ENCODE measurements at regions not wholly inside any gene's neighbourhood (a gene's known extent, or its start where the extent isn't known, plus 50 kb on each side); places are given as distances from the start of the nearest gene placed in this dataset.
"Not testable (repeated sequence)": the region's sequence is repeated elsewhere in the genome, so short reads cannot be mapped to it uniquely, and the experiment has no call there.

DNA sequence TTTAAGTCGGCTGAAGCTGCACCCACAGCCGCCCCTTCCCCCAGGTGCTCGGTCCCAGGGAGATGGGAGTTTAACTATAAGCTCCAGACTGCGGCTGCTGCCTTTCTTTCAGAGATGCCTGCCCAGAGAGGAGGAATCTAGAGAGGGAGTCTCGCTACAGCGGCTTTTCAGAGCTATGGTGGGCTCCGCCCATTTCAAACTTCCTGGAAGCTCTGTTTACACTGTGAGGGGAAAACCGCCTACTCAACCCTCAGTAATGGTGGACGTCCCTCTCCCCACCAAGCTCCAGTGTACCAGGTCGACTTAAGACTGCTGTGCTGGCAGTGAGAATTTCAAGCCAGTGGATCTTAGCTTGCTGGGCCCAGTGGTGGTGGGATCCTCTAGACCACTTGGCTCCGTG is 135.4 kb downstream of the CXCL12 start:
- Histone ChIP-seq H3K27ac (no peak overlapping the region), H3K27me3 (no peaks in the 10 kb centered on the region), H3K4me1 (peaks cover 0 to 7% (median 0%) of the 10 kb centered on the region in 4 donors), H3K4me3 (no peak overlapping the region), H3K9me3 (peaks cover 0 to 5% (median 0%) of the 10 kb centered on the region in 4 donors), H3K36me3 (no peaks in the 10 kb centered on the region)
- 72 to 80% methylated on average over 11 of the region's 11 CpGs for whole genome bisulfite sequencing, 2 donors
- DNase-seq (ENCODE audit: low spot score in 2 of 2), result no peak
- TF ChIP-seq POLR2A (IDR thresholded peaks at IDR 0.05), result no peak
- no peak for TF ChIP-seq EP300 (IDR thresholded peaks at IDR 0.05)
- TF ChIP-seq, protein P1, sequence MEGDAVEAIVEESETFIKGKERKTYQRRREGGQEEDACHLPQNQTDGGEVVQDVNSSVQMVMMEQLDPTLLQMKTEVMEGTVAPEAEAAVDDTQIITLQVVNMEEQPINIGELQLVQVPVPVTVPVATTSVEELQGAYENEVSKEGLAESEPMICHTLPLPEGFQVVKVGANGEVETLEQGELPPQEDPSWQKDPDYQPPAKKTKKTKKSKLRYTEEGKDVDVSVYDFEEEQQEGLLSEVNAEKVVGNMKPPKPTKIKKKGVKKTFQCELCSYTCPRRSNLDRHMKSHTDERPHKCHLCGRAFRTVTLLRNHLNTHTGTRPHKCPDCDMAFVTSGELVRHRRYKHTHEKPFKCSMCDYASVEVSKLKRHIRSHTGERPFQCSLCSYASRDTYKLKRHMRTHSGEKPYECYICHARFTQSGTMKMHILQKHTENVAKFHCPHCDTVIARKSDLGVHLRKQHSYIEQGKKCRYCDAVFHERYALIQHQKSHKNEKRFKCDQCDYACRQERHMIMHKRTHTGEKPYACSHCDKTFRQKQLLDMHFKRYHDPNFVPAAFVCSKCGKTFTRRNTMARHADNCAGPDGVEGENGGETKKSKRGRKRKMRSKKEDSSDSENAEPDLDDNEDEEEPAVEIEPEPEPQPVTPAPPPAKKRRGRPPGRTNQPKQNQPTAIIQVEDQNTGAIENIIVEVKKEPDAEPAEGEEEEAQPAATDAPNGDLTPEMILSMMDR (IDR thresholded peaks at IDR 0.05), result no peak

DNA sequence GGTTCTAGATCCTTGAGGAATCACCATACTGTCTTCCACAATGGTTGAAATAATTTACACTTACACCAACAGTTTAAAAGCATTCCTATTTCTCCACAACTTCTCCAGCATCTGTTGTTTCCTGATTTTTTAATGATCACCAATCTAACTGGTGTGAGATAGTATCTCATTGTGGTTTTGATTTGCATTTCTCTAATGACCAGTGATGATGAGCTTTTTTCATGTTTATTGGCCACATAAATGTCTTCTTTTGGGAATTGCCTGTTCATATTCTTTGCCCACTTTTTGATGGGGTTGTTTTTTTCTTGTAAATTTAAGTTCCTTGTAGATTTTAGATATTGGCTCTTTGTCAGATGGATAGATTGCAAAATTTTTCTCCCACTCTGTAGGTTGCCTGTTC is 138.2 kb downstream of the CXCL12 start:
- not testable (repeated sequence) for H3K36me3 ChIP-seq; H3K4me1 ChIP-seq; H3K27me3 ChIP-seq; H3K27ac ChIP-seq; H3K9me3 ChIP-seq; DNase-seq (ENCODE audit: low spot score in 2 of 2); H3K4me3 ChIP-seq

DNA sequence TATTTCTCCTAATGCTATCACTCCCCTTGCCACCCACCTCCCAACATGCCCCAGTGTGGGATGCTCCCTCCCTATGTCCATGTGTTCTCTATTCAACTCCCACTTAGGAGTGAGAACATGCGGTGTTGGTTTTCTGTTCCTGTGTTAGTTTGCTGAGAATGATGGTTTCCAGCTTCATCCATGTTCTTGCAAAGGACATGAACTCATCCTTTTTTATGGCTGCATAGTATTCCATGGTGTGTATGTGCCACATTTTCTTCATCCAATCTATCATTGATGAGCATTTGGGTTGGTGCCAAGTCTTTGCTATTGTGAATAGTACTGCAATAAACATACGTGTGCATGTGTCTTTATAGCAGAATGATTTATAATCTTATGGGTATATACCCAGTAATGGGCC is 138.6 kb downstream of the CXCL12 start:
- H3K27me3 ChIP-seq; H3K9me3 ChIP-seq; H3K4me1 ChIP-seq; H3K27ac ChIP-seq; DNase-seq (ENCODE audit: low spot score in 2 of 2); H3K4me3 ChIP-seq; H3K36me3 ChIP-seq: not testable (repeated sequence)
- 95 to 96% methylated on average over 2 of the region's 2 CpGs for WGBS, 2 donors

DNA sequence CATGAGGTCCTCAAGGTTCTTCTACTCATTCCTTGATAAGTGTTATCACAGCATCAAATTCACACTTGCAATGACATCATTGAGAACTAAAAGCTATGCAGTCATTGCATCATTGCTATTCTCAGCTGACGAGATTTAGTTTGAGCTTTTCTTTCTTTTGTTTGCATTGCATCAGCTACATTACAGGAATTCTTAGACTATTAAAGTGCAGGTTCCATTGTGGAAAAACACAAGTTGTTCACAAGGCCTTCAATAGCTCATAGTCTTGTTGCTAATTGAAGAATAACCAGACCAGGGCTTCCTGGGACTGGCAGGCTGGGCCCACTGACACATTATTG is 139.3 kb downstream of the CXCL12 start:
- peaks cover 0 to 5% (median 0%) of the 10 kb centered on the region in 4 donors for H3K9me3 ChIP-seq
- WGBS, 2 donors, result 13 to 60% methylated on average over 1 of the region's 1 CpG
- no peak overlapping the region for H3K4me3 ChIP-seq
- H3K4me1 ChIP-seq, result no peaks in the 10 kb centered on the region
- H3K27ac ChIP-seq, result no peak overlapping the region
- H3K36me3 ChIP-seq, result no peaks in the 10 kb centered on the region
- TF ChIP-seq POLR2A (IDR thresholded peaks at IDR 0.05), result no peak
- DNase-seq (ENCODE audit: low spot score in 2 of 2), result no peak
- no peaks in the 10 kb centered on the region for H3K27me3 ChIP-seq

DNA sequence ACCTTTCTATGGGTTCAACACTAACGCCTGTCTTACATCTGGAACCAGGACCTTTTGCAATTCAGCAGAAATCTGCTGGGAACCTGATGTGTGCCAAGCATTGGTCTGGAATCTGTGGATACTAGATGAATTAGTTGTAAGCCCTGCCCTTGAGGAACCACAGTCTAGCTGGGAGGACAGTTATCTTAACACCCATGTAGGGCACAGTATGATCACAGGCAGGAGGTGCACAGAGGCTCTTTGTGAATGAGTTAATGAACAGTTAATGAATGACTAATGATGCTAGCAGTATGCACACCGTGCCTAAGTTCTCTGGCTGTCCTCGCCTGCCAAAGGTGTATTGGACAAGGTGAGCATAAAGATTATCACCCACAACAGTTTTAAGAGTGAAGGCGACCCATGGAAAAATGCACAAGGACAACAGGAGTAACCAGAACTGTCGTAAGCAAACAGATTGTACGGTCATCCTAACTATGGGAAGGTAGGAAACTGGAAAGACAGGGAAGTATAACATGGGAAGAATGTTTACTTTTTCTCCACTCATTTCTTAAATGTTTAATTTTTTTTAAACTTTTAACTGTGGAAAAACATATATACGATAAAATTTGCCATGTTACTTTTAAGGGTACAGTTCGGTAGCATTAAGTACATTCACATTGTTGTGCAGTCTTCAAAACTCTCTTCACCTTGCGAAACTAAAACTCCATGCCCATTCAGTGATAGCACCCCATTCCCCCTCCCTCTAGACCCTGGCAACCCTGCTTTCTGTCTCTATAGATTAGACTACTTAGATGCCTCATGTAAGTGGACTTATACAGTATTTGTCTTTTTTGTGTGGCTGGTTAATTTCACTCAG is 139.9 kb downstream of the CXCL12 start:
- WGBS, 2 donors, result 84 to 88% methylated on average over 9 of the region's 9 CpGs
- Histone ChIP-seq H3K4me1 (no peaks in the 10 kb centered on the region), H3K9me3 (peaks cover 0 to 5% (median 0%) of the 10 kb centered on the region in 4 donors), H3K27me3 (no peaks in the 10 kb centered on the region), H3K36me3 (no peaks in the 10 kb centered on the region), H3K27ac (no peak overlapping the region), H3K4me3 (no peak overlapping the region)
- DNase-seq (ENCODE audit: low spot score in 2 of 2), result no peak
- TF ChIP-seq, protein P1 (IDR thresholded peaks at IDR 0.05), result no peak
- TF ChIP-seq EP300 (IDR thresholded peaks at IDR 0.05), result no peak
- TF ChIP-seq POLR2A (IDR thresholded peaks at IDR 0.05), result no peak

DNA sequence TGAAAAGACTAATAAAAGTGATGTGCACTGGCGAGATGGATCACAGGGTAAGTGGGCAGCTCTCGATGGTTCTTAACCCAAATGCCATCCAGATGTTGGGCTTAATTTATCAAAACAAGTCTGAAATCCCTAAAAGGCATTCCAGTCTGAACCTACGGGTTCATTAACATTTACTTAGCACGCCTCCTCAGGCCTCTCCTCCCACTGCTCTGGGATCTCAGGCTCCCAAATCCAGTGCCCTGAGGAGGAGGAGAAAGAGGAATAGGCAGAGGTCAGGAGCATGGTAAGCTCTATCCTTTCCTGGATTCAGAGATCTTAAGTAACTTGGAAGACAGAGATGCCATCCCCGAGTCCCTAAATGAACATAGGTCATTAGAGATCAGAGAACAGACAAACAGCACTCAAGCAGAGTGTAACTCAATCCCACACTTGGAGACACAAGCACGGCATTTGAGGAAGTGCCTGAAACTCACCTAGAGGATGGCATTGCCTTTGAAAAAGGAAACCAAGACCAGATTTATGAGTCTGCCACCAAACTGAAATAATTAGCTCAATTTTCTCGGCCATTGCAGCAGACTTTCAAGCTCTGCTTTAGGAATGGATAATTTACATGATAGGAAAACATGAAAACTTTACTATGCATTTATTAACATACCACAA is 140.9 kb downstream of the CXCL12 start:
- WGBS, 2 donors, result 68 to 72% methylated on average over 7 of the region's 7 CpGs
- Histone ChIP-seq H3K4me1 (no peaks in the 10 kb centered on the region), H3K27ac (no peak overlapping the region), H3K4me3 (no peak overlapping the region), H3K9me3 (peaks cover 0 to 5% (median 0%) of the 10 kb centered on the region in 4 donors), H3K27me3 (no peaks in the 10 kb centered on the region), H3K36me3 (no peaks in the 10 kb centered on the region)
- TF ChIP-seq POLR2A (IDR thresholded peaks at IDR 0.05) (no peak), EP300 (IDR thresholded peaks at IDR 0.05) (no peak)
- TF ChIP-seq, protein P1 (IDR thresholded peaks at IDR 0.05), result no peak
- no peak for DNase-seq (ENCODE audit: low spot score in 2 of 2)

All from tibial nerve (tissue), 4 donors.